Keratinocyte (primary cell): ENCODE measurements at regions not wholly inside any gene's neighbourhood (a gene's known extent, or its start where the extent isn't known, plus 50 kb on each side); places are given as distances from the start of the nearest gene placed in this dataset.

Source experiments
- DNase-seq: peaks from one replicate; pipeline ENCODE4 v3.0.0-alpha.2; 2011; ENCODE audit warnings: low read depth, missing footprints, low spot score
- FAIRE-seq: peaks from 2 replicates; lab custom pipeline; 2011; peaks lifted over from hg19 to GRCh38; lab: Jason Lieb, UNC
- H2AFZ ChIP-seq: 2 replicates; pipeline ENCODE4 v1.6.0; 2012; ENCODE audit warnings: low read length, control low read depth, inconsistent platforms; ENCODE audit not compliant: control insufficient read depth
- H3K27ac ChIP-seq: 2 replicates; pipeline ENCODE4 v1.5.1; 2011; ENCODE audit warnings: low read length; ENCODE audit not compliant: control insufficient read depth, insufficient read depth
- H3K27me3 ChIP-seq: 3 replicates; pipeline ENCODE4 v1.6.0; 2011; ENCODE audit warnings: low read length; ENCODE audit not compliant: control insufficient read depth, insufficient read depth; ENCODE audit errors: extremely low read depth
- H3K36me3 ChIP-seq, 2 experiments: 2 replicates in 1 of 2; 3 replicates in 1 of 2; pipeline ENCODE4 v1.5.1; 2011; ENCODE audit warnings: low read length in 2 of 2, mild to moderate bottlenecking in 1 of 2; ENCODE audit not compliant: control insufficient read depth in 2 of 2, insufficient read depth in 2 of 2; ENCODE audit errors: extremely low read depth in 1 of 2
- H3K4me1 ChIP-seq: 3 replicates; pipeline ENCODE4 v1.5.1; 2011; ENCODE audit warnings: low read length; ENCODE audit not compliant: control insufficient read depth, insufficient read depth; ENCODE audit errors: extremely low read depth
- H3K4me2 ChIP-seq: 3 replicates; pipeline ENCODE4 v1.6.0; 2011; ENCODE audit warnings: low read depth, low read length; ENCODE audit not compliant: control insufficient read depth, insufficient read depth; ENCODE audit errors: extremely low read depth
- H3K4me3 ChIP-seq, 3 experiments: fragments of 200-600 bp in 1 of 3; sonication (generic) in 1 of 3; 2 replicates in 2 of 3; 3 replicates in 1 of 3; pipeline ENCODE4 v1.5.1; 2011 to 2016; ENCODE audit warnings: low read length in 3 of 3, mild to moderate bottlenecking in 3 of 3, control low read depth in 2 of 3, inconsistent platforms in 1 of 3, low read depth in 1 of 3, mixed read lengths in 1 of 3, mixed run types in 1 of 3, moderate library complexity in 1 of 3; ENCODE audit not compliant: control insufficient read depth in 2 of 3, insufficient read depth in 2 of 3; ENCODE audit errors: extremely low read depth in 1 of 3
- H3K79me2 ChIP-seq: 2 replicates; pipeline ENCODE4 v1.6.0; 2012; ENCODE audit warnings: low read length; ENCODE audit not compliant: control insufficient read depth, insufficient read depth
- H3K9ac ChIP-seq: 3 replicates; pipeline ENCODE4 v1.6.0; 2011; ENCODE audit warnings: low read length; ENCODE audit not compliant: control insufficient read depth, insufficient read depth; ENCODE audit errors: extremely low read depth
- H3K9me1 ChIP-seq: 3 replicates; pipeline ENCODE4 v1.6.0; 2011; ENCODE audit warnings: low read length; ENCODE audit not compliant: control insufficient read depth, insufficient read depth; ENCODE audit errors: extremely low read depth
- H3K9me3 ChIP-seq: 2 replicates; pipeline ENCODE4 v1.5.1; 2012; ENCODE audit warnings: low read depth, low read length; ENCODE audit not compliant: control insufficient read depth
- H4K20me1 ChIP-seq: 3 replicates; pipeline ENCODE4 v1.6.0; 2011; ENCODE audit warnings: low read length; ENCODE audit not compliant: control insufficient read depth, insufficient read depth; ENCODE audit errors: extremely low read depth
- EZH2 ChIP-seq: IDR thresholded peaks from one replicate; pipeline ENCODE4 v1.6.1; 2012; ENCODE audit warnings: inconsistent platforms, mild to moderate bottlenecking, low read length, moderate library complexity
- dilution Hi-C: fragments of 300-500 bp; cut with MboI; formaldehyde crosslinking; loops from one replicate; pipeline ENCODE4 v1.7.0; 2020; ENCODE audit warnings: low sequenced_read_pairs; ENCODE audit not compliant: extremely low pct_ligation_motif_present
- TF ChIP-seq, protein P1 (sequence below), 3 experiments: IDR thresholded peaks in 1 of 3; conservative IDR thresholded peaks in 1 of 3; optimal IDR thresholded peaks in 1 of 3; 2 replicates in 2 of 3; 3 replicates in 1 of 3; pipeline versions ENCODE3 to v1.5.1; 2011; ENCODE audit warnings: low read length in 3 of 3, mild to moderate bottlenecking in 3 of 3, moderate library complexity in 2 of 3, control low read depth in 1 of 3, inconsistent platforms in 1 of 3; ENCODE audit not compliant: insufficient read depth in 2 of 3; ENCODE audit errors: extremely low read depth in 1 of 3

DNA sequence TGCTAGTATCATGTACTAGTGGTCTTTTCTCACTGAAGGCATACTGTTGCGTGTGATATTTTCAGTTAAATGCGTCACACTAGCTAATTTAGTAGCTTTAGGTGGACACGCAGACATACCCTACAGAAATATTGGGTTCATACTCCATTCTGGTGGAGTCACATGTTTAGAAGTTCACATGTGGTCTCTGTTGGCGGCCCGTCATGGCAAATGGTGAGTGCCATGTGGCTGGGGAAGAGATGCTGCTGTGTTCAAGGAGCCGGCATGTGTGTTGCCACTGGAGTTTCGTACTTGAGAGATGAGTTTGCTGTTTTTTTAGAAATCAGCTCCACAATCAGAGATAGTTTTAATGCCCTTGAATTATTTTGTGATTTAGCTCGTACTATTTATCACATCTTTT lies 454.6 kb downstream of the PCNX1 start:
- dilution Hi-C loops: no loop called here
- no peaks in the 10 kb centered on the region for H4K20me1 ChIP-seq
- no peak overlapping the region for H2AFZ ChIP-seq
- peaks cover 0 to 4% of the 10 kb centered on the region in 2 experiments for H3K36me3 ChIP-seq
- H3K4me1 ChIP-seq: peaks cover 33% of the 10 kb centered on the region
- no peak overlapping the region for H3K9ac ChIP-seq
- no peaks in the 10 kb centered on the region for H3K9me1 ChIP-seq
- no peaks in the 10 kb centered on the region for H3K9me3 ChIP-seq
- H3K27me3 ChIP-seq: no peaks in the 10 kb centered on the region
- TF ChIP-seq, protein P1, sequence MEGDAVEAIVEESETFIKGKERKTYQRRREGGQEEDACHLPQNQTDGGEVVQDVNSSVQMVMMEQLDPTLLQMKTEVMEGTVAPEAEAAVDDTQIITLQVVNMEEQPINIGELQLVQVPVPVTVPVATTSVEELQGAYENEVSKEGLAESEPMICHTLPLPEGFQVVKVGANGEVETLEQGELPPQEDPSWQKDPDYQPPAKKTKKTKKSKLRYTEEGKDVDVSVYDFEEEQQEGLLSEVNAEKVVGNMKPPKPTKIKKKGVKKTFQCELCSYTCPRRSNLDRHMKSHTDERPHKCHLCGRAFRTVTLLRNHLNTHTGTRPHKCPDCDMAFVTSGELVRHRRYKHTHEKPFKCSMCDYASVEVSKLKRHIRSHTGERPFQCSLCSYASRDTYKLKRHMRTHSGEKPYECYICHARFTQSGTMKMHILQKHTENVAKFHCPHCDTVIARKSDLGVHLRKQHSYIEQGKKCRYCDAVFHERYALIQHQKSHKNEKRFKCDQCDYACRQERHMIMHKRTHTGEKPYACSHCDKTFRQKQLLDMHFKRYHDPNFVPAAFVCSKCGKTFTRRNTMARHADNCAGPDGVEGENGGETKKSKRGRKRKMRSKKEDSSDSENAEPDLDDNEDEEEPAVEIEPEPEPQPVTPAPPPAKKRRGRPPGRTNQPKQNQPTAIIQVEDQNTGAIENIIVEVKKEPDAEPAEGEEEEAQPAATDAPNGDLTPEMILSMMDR (optimal IDR thresholded peaks at IDR 0.05 in 1 of 3, IDR thresholded peaks at IDR 0.05 in 1 of 3, conservative IDR thresholded peaks at IDR 0.05 in 1 of 3; ENCODE audit: extremely low read depth in 1 of 3, insufficient read depth in 2 of 3, low read length in 3 of 3): no peak
- no peak for TF ChIP-seq EZH2
- H3K4me2 ChIP-seq: no peak overlapping the region
- FAIRE-seq (no peak), DNase-seq (no peak)
- peaks cover 72% of the 10 kb centered on the region for H3K79me2 ChIP-seq
- H3K4me3 ChIP-seq: no peak overlapping the region
- H3K27ac ChIP-seq: no peak overlapping the region

DNA sequence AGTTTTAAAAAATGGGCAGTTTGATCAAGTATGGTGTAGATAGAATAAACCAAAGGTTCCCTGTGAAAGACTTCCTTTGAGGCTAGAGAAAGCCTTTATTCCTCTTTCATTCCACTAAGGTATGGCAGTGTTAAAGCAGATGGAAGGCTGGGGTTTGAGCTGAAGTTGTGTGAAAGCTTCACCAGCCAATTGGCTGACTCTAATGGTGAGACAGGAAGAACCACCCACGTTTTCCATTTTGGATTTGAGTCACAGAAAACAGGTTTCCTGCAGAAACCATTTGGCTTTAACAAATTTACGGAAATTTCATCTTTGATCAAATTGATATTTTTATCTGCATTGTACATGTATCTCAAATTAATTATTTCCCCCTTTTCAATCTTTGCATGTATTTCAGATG lies 455.0 kb downstream of the PCNX1 start:
- Histone ChIP-seq H3K79me2 (peaks cover 72% of the 10 kb centered on the region), H2AFZ (no peak overlapping the region), H3K9me1 (no peaks in the 10 kb centered on the region), H3K9me3 (no peaks in the 10 kb centered on the region), H3K4me2 (no peak overlapping the region), H3K27me3 (no peaks in the 10 kb centered on the region), H3K36me3 (peaks cover 0 to 4% of the 10 kb centered on the region in 2 experiments), H4K20me1 (no peaks in the 10 kb centered on the region), H3K27ac (no peak overlapping the region), H3K4me3 (no peak overlapping the region), H3K9ac (no peak overlapping the region), H3K4me1 (peaks cover 31% of the 10 kb centered on the region)
- TF ChIP-seq, protein P1 (optimal IDR thresholded peaks at IDR 0.05 in 1 of 3, IDR thresholded peaks at IDR 0.05 in 1 of 3, conservative IDR thresholded peaks at IDR 0.05 in 1 of 3; ENCODE audit: extremely low read depth in 1 of 3, insufficient read depth in 2 of 3, low read length in 3 of 3): no peak
- TF ChIP-seq EZH2: no peak
- dilution Hi-C loops: no loop called here
- DNase-seq: no peak
- FAIRE-seq: no peak
